Type B pancreatic cell (in vitro differentiated cells): ENCODE measurements at regions not wholly inside any gene's neighbourhood (a gene's known extent, or its start where the extent isn't known, plus 50 kb on each side); places are given as distances from the start of the nearest gene placed in this dataset.

ENCODE experiments used
- DNase-seq: peaks from one replicate; pipeline ENCODE4 v3.0.0; 2021; ENCODE audit warnings: mixed read lengths; ENCODE audit not compliant: unreplicated experiment; ENCODE audit errors: extremely low spot score
- H3K27ac Mint-ChIP-seq: 2 replicates; pipeline ENCODE4 v1.8.0; 2021; ENCODE audit warnings: mild to moderate bottlenecking, mixed read lengths
- H3K27me3 Mint-ChIP-seq: 2 replicates; pipeline ENCODE4 v1.8.0; 2021; ENCODE audit warnings: mixed read lengths
- H3K36me3 Mint-ChIP-seq: 2 replicates; pipeline ENCODE4 v1.8.0; 2021; ENCODE audit warnings: mixed read lengths
- H3K4me1 Mint-ChIP-seq: one replicate; pipeline ENCODE4 v1.8.0; 2021; ENCODE audit warnings: mixed read lengths; ENCODE audit not compliant: unreplicated experiment
- H3K4me3 Mint-ChIP-seq: 2 replicates; pipeline ENCODE4 v1.8.0; 2021; ENCODE audit warnings: mild to moderate bottlenecking, mixed read lengths
- H3K9me3 Mint-ChIP-seq: 2 replicates; pipeline ENCODE4 v1.8.0; 2021; ENCODE audit warnings: mixed read lengths
- CTCF ChIP-seq: fragments of 200-600 bp; sonication (generic); conservative IDR thresholded peaks from 2 replicates; pipeline ENCODE4 v1.5.0; 2021; ENCODE audit warnings: antibody characterized with exemption, mild to moderate bottlenecking

GRCh38 chr7:142377567-142377966, 119.7 kb upstream of the PRSS58 start:
- H3K27me3 Mint-ChIP-seq, result peaks cover 3% of the 10 kb centered on the region
- no peak for DNase-seq
- no peaks in the 10 kb centered on the region for H3K9me3 Mint-ChIP-seq
- H3K36me3 Mint-ChIP-seq, result no peaks in the 10 kb centered on the region
- peaks cover 11% of the 10 kb centered on the region for H3K4me1 Mint-ChIP-seq
- TF ChIP-seq CTCF, result no peak
- H3K27ac Mint-ChIP-seq, result no peak overlapping the region
- H3K4me3 Mint-ChIP-seq, result no peak overlapping the region

DNA sequence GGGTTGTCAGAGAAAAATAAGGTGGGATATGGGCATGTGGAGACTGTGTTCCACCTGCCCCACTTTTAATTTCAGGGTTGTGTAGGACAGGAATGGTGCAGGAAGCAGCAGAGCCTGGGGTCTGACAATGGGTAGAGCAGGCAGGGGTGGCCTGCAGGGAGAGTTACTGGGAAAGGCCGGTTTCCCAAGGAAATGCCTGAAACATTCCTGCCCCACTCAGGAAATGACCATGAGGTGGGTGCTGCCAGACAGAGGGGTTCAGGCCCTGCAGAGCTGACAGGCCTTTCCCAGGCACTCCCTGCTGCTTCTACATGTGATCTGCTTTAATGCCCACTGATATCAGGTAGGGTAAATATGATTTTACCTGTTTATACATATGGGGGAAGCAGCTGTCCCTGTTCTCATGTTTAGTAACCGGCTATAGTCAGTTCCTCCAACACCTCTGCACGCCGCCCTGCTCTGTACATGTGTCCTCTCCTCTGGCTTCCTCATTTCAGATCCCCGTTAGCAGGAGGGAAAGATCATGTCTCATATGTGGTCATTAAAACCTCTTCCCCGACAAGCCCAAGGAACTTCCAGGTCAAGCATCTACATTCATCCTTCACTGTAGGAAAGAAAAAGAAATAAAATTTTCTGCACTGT, 118.6 kb upstream of the PRSS58 start:
- no peak for DNase-seq
- H3K4me3 Mint-ChIP-seq, result no peak overlapping the region
- no peaks in the 10 kb centered on the region for H3K9me3 Mint-ChIP-seq
- H3K4me1 Mint-ChIP-seq, result peaks cover 6% of the 10 kb centered on the region
- no peak for TF ChIP-seq CTCF
- H3K36me3 Mint-ChIP-seq, result no peaks in the 10 kb centered on the region
- peak overlapping the region; percentile 90 for H3K27ac Mint-ChIP-seq
- no peaks in the 10 kb centered on the region for H3K27me3 Mint-ChIP-seq

GRCh38 chr7:142375710-142376313, 118.0 kb upstream of the PRSS58 start:
- no peaks in the 10 kb centered on the region for H3K9me3 Mint-ChIP-seq
- TF ChIP-seq CTCF, result no peak
- no peaks in the 10 kb centered on the region for H3K36me3 Mint-ChIP-seq
- H3K4me1 Mint-ChIP-seq, result peaks cover 6% of the 10 kb centered on the region
- peak overlapping the region; percentile 90 for H3K27ac Mint-ChIP-seq
- no peak for DNase-seq
- peak overlapping the region; percentile 19 for H3K4me3 Mint-ChIP-seq
- H3K27me3 Mint-ChIP-seq, result no peaks in the 10 kb centered on the region

GRCh38 chr7:142372727-142373126, 114.9 kb upstream of the PRSS58 start:
- Mint-ChIP-seq H3K36me3 (no peaks in the 10 kb centered on the region), H3K4me3 (no peak overlapping the region), H3K27me3 (no peaks in the 10 kb centered on the region), H3K4me1 (peaks cover 6% of the 10 kb centered on the region), H3K9me3 (peaks cover 9% of the 10 kb centered on the region), H3K27ac (no peak overlapping the region)
- no peak for DNase-seq
- no peak for TF ChIP-seq CTCF

- no peak for DNase-seq
- no peak for TF ChIP-seq CTCF
- peaks cover 6% of the 10 kb centered on the region for H3K4me1 Mint-ChIP-seq
- H3K9me3 Mint-ChIP-seq, result peaks cover 9% of the 10 kb centered on the region
- H3K36me3 Mint-ChIP-seq, result no peaks in the 10 kb centered on the region
- H3K4me3 Mint-ChIP-seq, result no peak overlapping the region
- H3K27ac Mint-ChIP-seq, result no peak overlapping the region
- no peaks in the 10 kb centered on the region for H3K27me3 Mint-ChIP-seq
Observed at GRCh38 chr7:142371586-142372377, 113.9 kb upstream of the PRSS58 start.
